ENCODE measurements at regions not wholly inside any gene's neighbourhood (a gene's known extent, or its start where the extent isn't known, plus 50 kb on each side); places are given as distances from the start of the nearest gene placed in this dataset.

GRCh38 chr1:96411006-96411405 is 310.6 kb upstream of the PTBP2 start:
- TF ChIP-seq, protein P1, sequence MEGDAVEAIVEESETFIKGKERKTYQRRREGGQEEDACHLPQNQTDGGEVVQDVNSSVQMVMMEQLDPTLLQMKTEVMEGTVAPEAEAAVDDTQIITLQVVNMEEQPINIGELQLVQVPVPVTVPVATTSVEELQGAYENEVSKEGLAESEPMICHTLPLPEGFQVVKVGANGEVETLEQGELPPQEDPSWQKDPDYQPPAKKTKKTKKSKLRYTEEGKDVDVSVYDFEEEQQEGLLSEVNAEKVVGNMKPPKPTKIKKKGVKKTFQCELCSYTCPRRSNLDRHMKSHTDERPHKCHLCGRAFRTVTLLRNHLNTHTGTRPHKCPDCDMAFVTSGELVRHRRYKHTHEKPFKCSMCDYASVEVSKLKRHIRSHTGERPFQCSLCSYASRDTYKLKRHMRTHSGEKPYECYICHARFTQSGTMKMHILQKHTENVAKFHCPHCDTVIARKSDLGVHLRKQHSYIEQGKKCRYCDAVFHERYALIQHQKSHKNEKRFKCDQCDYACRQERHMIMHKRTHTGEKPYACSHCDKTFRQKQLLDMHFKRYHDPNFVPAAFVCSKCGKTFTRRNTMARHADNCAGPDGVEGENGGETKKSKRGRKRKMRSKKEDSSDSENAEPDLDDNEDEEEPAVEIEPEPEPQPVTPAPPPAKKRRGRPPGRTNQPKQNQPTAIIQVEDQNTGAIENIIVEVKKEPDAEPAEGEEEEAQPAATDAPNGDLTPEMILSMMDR (IDR thresholded peaks at IDR 0.05), result no peak
- no peak for TF ChIP-seq POLR2A (IDR thresholded peaks at IDR 0.05)
